CD4-positive, alpha-beta memory T cell (primary cell): ENCODE measurements at regions not wholly inside any gene's neighbourhood (a gene's known extent, or its start where the extent isn't known, plus 50 kb on each side); places are given as distances from the start of the nearest gene placed in this dataset.

Experiments
- CTCF ChIA-PET: fragments of 350-600 bp; sonication (Branson Sonifier 250); formaldehyde crosslinking; loops from one replicate; lab custom pipeline; 2021; ENCODE audit warnings: inconsistent platforms; ENCODE audit not compliant: partially characterized antibody; lab: Charles Lee
- POLR2A ChIA-PET: fragments of 350-600 bp; sonication (Branson Sonifier 250); formaldehyde crosslinking; loops from one replicate; lab custom pipeline; 2021; ENCODE audit not compliant: partially characterized antibody; lab: Charles Lee
- DNase-seq, 5 donors: peaks; one replicate each; pipeline versions ENCODE4 v3.0.0 to v3.0.0-alpha.2; 2020 to 2022; ENCODE audit warnings: mixed read lengths in 1 of 5
- H3K27ac ChIP-seq: one replicate; pipeline ENCODE4 v1.7.0; 2013; ENCODE audit warnings: low read depth, low read length
- H3K27me3 ChIP-seq: 2 replicates; pipeline ENCODE4 v1.7.0; 2013; ENCODE audit warnings: mild to moderate bottlenecking, low read length, moderate library complexity; ENCODE audit not compliant: insufficient read depth
- H3K36me3 ChIP-seq: 2 replicates; pipeline ENCODE4 v1.7.0; 2013; ENCODE audit warnings: mild to moderate bottlenecking, low read length, moderate library complexity; ENCODE audit not compliant: insufficient read depth
- H3K4me1 ChIP-seq: 2 replicates; pipeline ENCODE4 v1.7.0; 2013; ENCODE audit warnings: mild to moderate bottlenecking, low read length, moderate library complexity; ENCODE audit not compliant: insufficient read depth
- H3K4me3 ChIP-seq, 2 donors: one replicate each; pipeline ENCODE4 v1.7.0; 2013; ENCODE audit warnings: low read length in 2 of 2, mild to moderate bottlenecking in 1 of 2
- H3K9me3 ChIP-seq, 2 donors: one replicate each; pipeline ENCODE4 v1.7.0; 2013; ENCODE audit warnings: low read length in 2 of 2, control low read depth in 1 of 2; ENCODE audit not compliant: control insufficient read depth in 1 of 2
- H3K27ac Mint-ChIP-seq, 7 donors: one replicate each; pipeline ENCODE4 v1.8.0; 2020 to 2021; ENCODE audit warnings: mixed read lengths in 7 of 7, mild to moderate bottlenecking in 6 of 7, inconsistent platforms in 3 of 7, moderate library complexity in 3 of 7
- H3K27me3 Mint-ChIP-seq, 2 donors: one replicate each; pipeline ENCODE4 v1.8.0; 2020 to 2021; ENCODE audit warnings: mixed read lengths in 2 of 2
- H3K36me3 Mint-ChIP-seq, 2 donors: one replicate each; pipeline ENCODE4 v1.8.0; 2020 to 2021; ENCODE audit warnings: mixed read lengths in 2 of 2, inconsistent platforms in 1 of 2, mild to moderate bottlenecking in 1 of 2
- H3K4me1 Mint-ChIP-seq, 4 donors: one replicate each; pipeline ENCODE4 v1.8.0; 2020 to 2021; ENCODE audit warnings: mixed read lengths in 4 of 4, mild to moderate bottlenecking in 1 of 4
- H3K4me3 Mint-ChIP-seq, 8 donors: one replicate each; pipeline ENCODE4 v1.8.0; 2020 to 2021; ENCODE audit warnings: mixed read lengths in 8 of 8, mild to moderate bottlenecking in 7 of 8, moderate library complexity in 6 of 8, inconsistent platforms in 3 of 8
- H3K9me3 Mint-ChIP-seq, 8 donors: one replicate each; pipeline ENCODE4 v1.8.0; 2020 to 2021; ENCODE audit warnings: mixed read lengths in 8 of 8, mild to moderate bottlenecking in 5 of 8, inconsistent platforms in 3 of 8, moderate library complexity in 1 of 8
- intact Hi-C: fragments of 100-400 bp; cut with micrococcal nuclease; formaldehyde crosslinking; loops from one replicate; pipeline ENCODE4 v1.15.1; 2023

DNA sequence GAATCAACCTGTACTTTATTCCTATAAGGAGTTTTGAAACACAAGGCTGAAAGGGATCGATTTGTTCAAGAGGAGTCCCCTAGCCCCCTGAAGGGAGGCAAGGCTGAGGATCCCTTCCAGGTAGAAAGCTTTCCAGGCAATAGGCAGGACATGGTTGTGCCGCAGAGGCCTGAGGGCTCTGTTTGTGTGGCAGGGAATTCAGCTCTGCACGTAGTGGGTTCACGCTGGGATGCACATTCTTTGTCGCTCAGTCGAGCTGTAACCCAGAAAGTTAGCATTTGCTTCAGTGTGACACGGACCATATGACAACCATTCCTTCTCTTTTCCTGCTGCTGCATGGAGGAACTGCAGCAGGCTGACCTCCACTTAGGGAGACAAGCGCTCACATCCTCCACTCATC, 65.6 kb upstream of the TRIO start:
- POLR2A ChIA-PET, result no interaction called here
- H3K27ac ChIP-seq, result no peak overlapping the region
- Mint-ChIP-seq H3K27me3 (peaks cover 0 to 4% of the 10 kb centered on the region in 2 donors), H3K36me3 (no peaks in the 10 kb centered on the region), H3K4me3 (no peak overlapping the region), H3K9me3 (peaks cover 0 to 2% (median 0%) of the 10 kb centered on the region in 8 donors), H3K4me1 (no peaks in the 10 kb centered on the region), H3K27ac (no peak overlapping the region)
- no peak overlapping the region for H3K4me3 ChIP-seq
- H3K4me1 ChIP-seq, result no peaks in the 10 kb centered on the region
- DNase-seq, result no peak
- no peaks in the 10 kb centered on the region for H3K27me3 ChIP-seq
- intact Hi-C loops, result no loop called here
- H3K9me3 ChIP-seq, result no peaks in the 10 kb centered on the region
- CTCF ChIA-PET, result no interaction called here
- no peaks in the 10 kb centered on the region for H3K36me3 ChIP-seq

DNA sequence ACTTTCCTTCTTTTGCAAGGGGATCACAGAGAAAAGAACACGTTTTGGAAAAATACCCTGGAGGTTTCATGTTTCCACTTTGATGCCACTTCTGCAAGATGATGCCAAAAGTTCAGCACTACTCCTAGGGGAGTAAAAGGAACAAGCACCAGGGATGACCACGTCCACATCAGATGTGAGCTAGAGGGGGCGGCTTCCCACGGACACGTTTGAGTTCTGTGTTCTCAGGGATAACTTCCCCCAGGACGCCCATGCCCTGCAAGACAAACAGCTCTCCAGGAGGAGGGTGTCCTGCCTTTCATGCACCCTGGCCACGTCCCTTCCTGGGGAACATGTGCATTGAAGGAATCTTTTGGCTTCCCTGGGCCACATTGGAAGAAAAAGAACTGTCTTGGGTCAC, 66.6 kb upstream of the TRIO start:
- intact Hi-C loops, result no loop called here
- CTCF ChIA-PET, result no interaction called here
- Mint-ChIP-seq H3K36me3 (no peaks in the 10 kb centered on the region), H3K27me3 (peaks cover 0 to 4% of the 10 kb centered on the region in 2 donors), H3K4me1 (no peaks in the 10 kb centered on the region), H3K9me3 (peaks cover 0 to 2% (median 0%) of the 10 kb centered on the region in 8 donors), H3K27ac (no peak overlapping the region), H3K4me3 (no peak overlapping the region)
- POLR2A ChIA-PET, result no interaction called here
- Histone ChIP-seq H3K36me3 (no peaks in the 10 kb centered on the region), H3K27me3 (no peaks in the 10 kb centered on the region), H3K4me1 (no peaks in the 10 kb centered on the region), H3K4me3 (no peak overlapping the region), H3K27ac (no peak overlapping the region), H3K9me3 (no peaks in the 10 kb centered on the region)
- no peak for DNase-seq

DNA sequence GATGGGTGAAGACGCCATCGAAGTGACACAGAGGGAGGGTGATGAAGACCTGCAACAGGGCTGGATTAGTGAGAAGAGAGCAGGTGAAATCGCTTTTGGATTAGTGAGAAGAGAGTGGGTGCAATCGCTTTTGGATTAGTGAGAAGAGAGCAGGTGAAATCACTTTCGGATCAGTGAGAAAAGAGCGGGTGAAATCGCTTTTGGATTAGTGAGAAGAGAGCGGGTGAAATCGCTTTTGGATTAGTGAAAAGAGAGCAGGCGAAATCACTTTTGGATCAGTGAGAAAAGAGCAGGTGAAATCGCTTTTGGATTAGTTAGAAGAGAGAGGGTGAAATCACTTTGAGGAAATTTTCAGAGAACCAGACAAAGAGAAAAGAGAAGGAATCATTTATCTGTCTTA, 67.2 kb upstream of the TRIO start:
- Histone ChIP-seq H3K4me3 (no peak overlapping the region), H3K9me3 (no peaks in the 10 kb centered on the region), H3K36me3 (no peaks in the 10 kb centered on the region), H3K27me3 (no peaks in the 10 kb centered on the region), H3K4me1 (no peaks in the 10 kb centered on the region), H3K27ac (no peak overlapping the region)
- no peaks in the 10 kb centered on the region for H3K4me1 Mint-ChIP-seq
- H3K27me3 Mint-ChIP-seq, result peaks cover 0 to 4% of the 10 kb centered on the region in 2 donors
- no peak overlapping the region for H3K27ac Mint-ChIP-seq
- H3K9me3 Mint-ChIP-seq, result peaks cover 0 to 6% (median 0%) of the 10 kb centered on the region in 8 donors
- H3K36me3 Mint-ChIP-seq, result no peaks in the 10 kb centered on the region
- ChIA-PET CTCF (no interaction called here), POLR2A (no interaction called here)
- H3K4me3 Mint-ChIP-seq, result no peak overlapping the region
- no peak for DNase-seq
- intact Hi-C loops, result no loop called here

DNA sequence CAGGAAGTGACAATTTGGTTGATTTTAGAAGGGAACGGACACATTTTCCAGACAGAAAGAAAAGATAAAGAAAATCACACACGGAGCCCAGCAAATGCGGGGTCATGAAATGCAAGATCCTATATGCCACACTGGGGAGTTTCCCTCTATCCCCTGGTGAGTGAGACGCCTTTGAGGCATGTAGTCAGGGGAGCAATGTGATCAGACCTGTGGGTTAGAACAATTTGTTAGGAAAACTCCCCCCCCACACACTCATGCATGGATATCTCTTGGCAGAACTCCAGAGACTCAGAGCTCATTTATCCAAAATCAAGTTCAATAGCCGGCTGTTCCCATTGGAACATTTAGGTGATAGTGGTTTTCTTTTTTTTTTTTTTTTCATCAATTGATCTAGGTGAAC, 71.7 kb upstream of the TRIO start:
- intact Hi-C loops, result no loop called here
- peaks cover 0 to 8% (median 0%) of the 10 kb centered on the region in 8 donors for H3K9me3 Mint-ChIP-seq
- H3K27ac ChIP-seq, result no peak overlapping the region
- H3K4me3 ChIP-seq, result no peak overlapping the region
- no peak for DNase-seq
- peaks cover 0 to 1% of the 10 kb centered on the region in 2 donors for H3K27me3 Mint-ChIP-seq
- POLR2A ChIA-PET, result no interaction called here
- no peaks in the 10 kb centered on the region for H3K4me1 Mint-ChIP-seq
- CTCF ChIA-PET, result no interaction called here
- H3K27me3 ChIP-seq, result no peaks in the 10 kb centered on the region
- H3K36me3 Mint-ChIP-seq, result no peaks in the 10 kb centered on the region
- no peaks in the 10 kb centered on the region for H3K36me3 ChIP-seq
- no peak overlapping the region for H3K4me3 Mint-ChIP-seq
- H3K27ac Mint-ChIP-seq, result no peak overlapping the region
- no peaks in the 10 kb centered on the region for H3K4me1 ChIP-seq
- H3K9me3 ChIP-seq, result no peaks in the 10 kb centered on the region

DNA sequence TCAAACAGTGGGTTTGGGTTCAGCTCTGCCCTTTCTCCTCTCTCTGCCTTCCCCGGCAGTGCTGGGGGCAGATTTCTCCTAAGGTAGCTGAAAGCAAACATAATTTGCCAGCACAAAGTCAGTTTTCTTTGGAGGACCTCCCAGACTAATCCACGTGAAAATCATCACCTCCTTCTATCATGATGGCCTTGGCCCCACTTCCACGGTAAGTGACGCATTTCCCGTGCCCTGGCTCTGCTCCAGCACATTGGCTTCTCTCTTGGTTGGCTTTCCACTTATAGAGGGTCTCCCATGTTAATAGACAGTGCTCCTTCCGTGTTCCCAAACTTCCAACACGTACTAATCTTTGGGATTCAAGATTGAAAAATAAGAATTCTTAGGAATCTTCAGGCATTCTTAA, 74.1 kb upstream of the TRIO start:
- Histone ChIP-seq H3K27ac (no peak overlapping the region), H3K27me3 (no peaks in the 10 kb centered on the region), H3K9me3 (no peaks in the 10 kb centered on the region), H3K4me3 (no peak overlapping the region), H3K4me1 (no peaks in the 10 kb centered on the region), H3K36me3 (no peaks in the 10 kb centered on the region)
- intact Hi-C loops, result no loop called here
- CTCF ChIA-PET, result no interaction called here
- POLR2A ChIA-PET, result no interaction called here
- Mint-ChIP-seq H3K4me1 (no peaks in the 10 kb centered on the region), H3K36me3 (no peaks in the 10 kb centered on the region), H3K27me3 (no peaks in the 10 kb centered on the region), H3K9me3 (peaks cover 0 to 6% (median 0%) of the 10 kb centered on the region in 8 donors), H3K4me3 (no peak overlapping the region), H3K27ac (no peak overlapping the region)
- DNase-seq, result no peak

DNA sequence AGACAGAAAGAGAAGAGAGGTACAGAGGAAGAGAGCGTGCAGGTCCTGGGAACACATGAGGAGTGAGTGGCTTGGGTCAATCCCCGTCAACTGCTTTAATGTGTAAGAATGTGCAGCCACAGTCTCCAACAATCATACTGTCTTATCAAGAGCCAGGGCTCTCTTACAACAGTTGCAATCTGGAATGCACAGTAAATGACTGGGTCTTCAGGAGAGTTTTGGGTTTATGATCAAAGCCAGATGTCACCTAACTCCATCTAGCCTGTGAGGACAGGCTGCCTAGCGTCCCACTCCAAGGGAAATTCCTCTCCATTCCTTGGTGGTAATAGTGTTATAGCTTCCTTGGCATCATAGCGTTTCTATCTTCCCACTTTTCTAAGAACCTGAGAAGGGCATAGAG, 75.0 kb upstream of the TRIO start:
- Mint-ChIP-seq H3K9me3 (peaks cover 0 to 6% (median 0%) of the 10 kb centered on the region in 8 donors), H3K4me3 (no peak overlapping the region), H3K36me3 (no peaks in the 10 kb centered on the region), H3K27me3 (no peaks in the 10 kb centered on the region), H3K4me1 (no peaks in the 10 kb centered on the region), H3K27ac (no peak overlapping the region)
- no peak overlapping the region for H3K4me3 ChIP-seq
- H3K4me1 ChIP-seq, result no peaks in the 10 kb centered on the region
- no peak overlapping the region for H3K27ac ChIP-seq
- ChIA-PET CTCF (no interaction called here), POLR2A (no interaction called here)
- no peaks in the 10 kb centered on the region for H3K36me3 ChIP-seq
- no peaks in the 10 kb centered on the region for H3K9me3 ChIP-seq
- no peaks in the 10 kb centered on the region for H3K27me3 ChIP-seq
- DNase-seq, result no peak
- intact Hi-C loops, result no loop called here

DNA sequence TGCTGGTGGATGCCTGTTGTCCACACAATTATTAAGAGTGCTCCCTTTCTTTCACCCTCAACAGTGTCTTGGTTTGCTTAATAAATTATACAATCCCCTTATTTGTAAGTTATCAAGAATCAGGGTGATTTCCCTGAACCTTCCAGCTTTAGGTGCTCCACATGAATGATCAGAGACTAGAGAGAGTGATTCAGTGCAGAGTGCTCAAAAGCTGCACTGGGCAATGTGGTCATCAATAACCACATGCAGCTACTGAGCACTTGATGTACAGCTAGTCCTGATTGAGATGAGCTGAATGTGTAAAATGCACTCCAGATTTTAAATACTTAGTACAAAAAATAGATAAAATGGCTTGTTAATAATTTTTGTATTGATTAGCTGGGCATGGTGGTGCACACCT, 76.8 kb upstream of the TRIO start:
- Mint-ChIP-seq H3K27me3 (no peaks in the 10 kb centered on the region), H3K4me1 (no peaks in the 10 kb centered on the region), H3K4me3 (no peak overlapping the region), H3K9me3 (peaks cover 0 to 8% (median 0%) of the 10 kb centered on the region in 8 donors), H3K27ac (no peak overlapping the region), H3K36me3 (no peaks in the 10 kb centered on the region)
- intact Hi-C loops, result no loop called here
- no peak overlapping the region for H3K4me3 ChIP-seq
- ChIA-PET POLR2A (no interaction called here), CTCF (no interaction called here)
- H3K9me3 ChIP-seq, result no peaks in the 10 kb centered on the region
- H3K36me3 ChIP-seq, result no peaks in the 10 kb centered on the region
- DNase-seq, result no peak
- no peaks in the 10 kb centered on the region for H3K27me3 ChIP-seq
- no peak overlapping the region for H3K27ac ChIP-seq
- no peaks in the 10 kb centered on the region for H3K4me1 ChIP-seq

DNA sequence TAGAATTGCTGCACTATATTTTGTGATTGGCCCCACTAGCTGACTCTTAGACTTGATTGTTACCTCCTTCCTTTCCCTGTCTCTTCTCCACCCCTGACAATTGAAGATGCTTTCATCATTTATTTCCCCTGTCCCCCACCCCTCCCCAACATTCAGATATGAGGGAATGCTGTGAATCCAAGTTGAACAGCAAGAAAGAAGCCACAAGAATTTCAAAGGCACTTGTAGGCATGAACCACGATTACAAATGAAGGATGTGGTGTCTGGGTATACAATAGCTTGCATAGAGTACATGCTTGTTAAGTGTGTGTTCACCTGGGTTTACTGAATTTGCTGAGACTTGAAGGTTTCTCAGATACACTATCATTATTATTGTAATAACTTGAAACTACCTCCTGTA, 78.3 kb upstream of the TRIO start:
- ChIA-PET POLR2A (no interaction called here), CTCF (no interaction called here)
- intact Hi-C loops, result no loop called here
- Histone ChIP-seq H3K36me3 (no peaks in the 10 kb centered on the region), H3K4me1 (no peaks in the 10 kb centered on the region), H3K27me3 (no peaks in the 10 kb centered on the region), H3K4me3 (no peak overlapping the region), H3K27ac (no peak overlapping the region), H3K9me3 (no peaks in the 10 kb centered on the region)
- no peak for DNase-seq
- no peaks in the 10 kb centered on the region for H3K36me3 Mint-ChIP-seq
- H3K4me1 Mint-ChIP-seq, result no peaks in the 10 kb centered on the region
- no peak overlapping the region for H3K4me3 Mint-ChIP-seq
- no peak overlapping the region for H3K27ac Mint-ChIP-seq
- no peaks in the 10 kb centered on the region for H3K27me3 Mint-ChIP-seq
- peaks cover 0 to 4% (median 1%) of the 10 kb centered on the region in 8 donors for H3K9me3 Mint-ChIP-seq
